Activated CD4-positive, alpha-beta T cell treated with anti-CD3 and anti-CD28 coated beads, Interleukin-2, amount 50 U/mL, for 48 hours (primary cell): ENCODE measurements at regions not wholly inside any gene's neighbourhood (a gene's known extent, or its start where the extent isn't known, plus 50 kb on each side); places are given as distances from the start of the nearest gene placed in this dataset.

Experiments used
- DNase-seq, 2 experiments: peaks; one replicate each; pipeline ENCODE4 v3.0.0-alpha.2; 2020

DNA sequence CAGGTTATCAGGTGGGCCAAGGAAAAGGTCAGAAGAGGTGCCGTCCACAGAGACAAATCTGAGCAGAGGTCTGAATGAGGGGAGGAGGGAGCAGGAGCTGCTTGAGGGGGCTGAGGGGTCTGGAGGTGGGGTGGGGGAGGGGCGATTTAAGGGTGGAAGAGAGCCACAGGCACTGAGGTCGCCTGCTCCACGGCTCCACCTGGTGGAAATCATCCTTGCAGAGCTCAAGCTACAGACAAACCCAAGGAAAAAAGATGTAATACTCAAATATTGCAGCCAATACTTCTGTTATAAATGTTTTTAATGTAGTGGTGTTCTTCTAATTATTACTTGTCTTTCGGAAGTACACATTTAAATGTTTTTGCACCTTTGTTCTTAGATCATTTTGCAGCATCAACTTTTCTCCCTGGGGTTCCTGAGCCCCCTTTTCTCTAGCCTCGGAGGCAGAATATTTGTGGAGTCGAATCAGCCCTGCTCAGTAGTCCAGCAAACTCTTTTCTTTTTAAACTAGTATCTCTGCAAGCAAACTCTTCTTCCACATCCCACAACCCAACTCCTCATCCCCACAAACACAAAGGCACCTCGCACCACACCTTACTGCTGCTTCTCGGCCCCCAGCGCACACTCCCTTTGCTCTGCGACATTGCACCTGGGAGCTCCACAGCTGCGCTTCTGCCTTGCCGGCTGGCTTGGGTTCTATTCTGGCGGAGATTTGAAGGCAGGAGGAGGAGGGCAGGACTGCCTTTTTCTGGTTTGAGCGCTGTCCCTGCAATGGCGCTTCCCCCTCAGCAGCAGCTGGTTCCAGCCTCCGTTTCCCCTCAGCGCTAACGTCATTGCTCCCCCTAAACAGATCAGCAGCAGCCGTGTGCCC lies 51.0 kb upstream of the TFAP2A start:
- peak; percentile 27 for DNase-seq
